Fibroblast of villous mesenchyme (primary cell): ENCODE measurements at regions not wholly inside any gene's neighbourhood (a gene's known extent, or its start where the extent isn't known, plus 50 kb on each side); places are given as distances from the start of the nearest gene placed in this dataset.
A peak's percentile ranks its signal among the peaks of the same experiment; 100 is the strongest.

Source experiments
- DNase-seq: peaks from one replicate; pipeline ENCODE4 v3.0.0-alpha.2; 2010; ENCODE audit warnings: low read depth
- H3K4me3 ChIP-seq: 2 replicates; pipeline ENCODE4 v1.5.1; 2011; ENCODE audit warnings: low read depth, mild to moderate bottlenecking, low read length
- TF ChIP-seq, protein P1 (sequence below): IDR thresholded peaks from 2 replicates; pipeline ENCODE4 v1.5.1; 2012; ENCODE audit warnings: low read depth, mild to moderate bottlenecking, low read length; ENCODE audit not compliant: insufficient read depth

DNA sequence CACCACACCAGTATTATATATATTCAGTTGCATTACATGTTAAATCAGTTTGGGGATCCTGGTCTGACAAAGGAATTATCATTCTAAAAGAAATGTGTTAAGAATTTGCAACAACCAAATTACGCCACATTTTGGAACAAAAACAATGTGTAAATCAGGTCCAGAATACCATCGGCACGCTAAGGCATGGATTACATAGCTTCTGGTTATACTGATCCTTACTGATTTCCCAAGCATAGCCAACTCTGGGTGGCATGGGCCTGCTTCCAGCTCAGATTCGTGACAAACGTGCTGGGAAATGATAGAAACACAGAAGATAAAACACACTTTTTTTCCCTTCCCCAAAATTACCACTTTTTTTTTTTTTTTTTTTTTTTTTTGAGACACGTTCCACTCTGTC is 660.0 kb downstream of the SORCS1 start:
- no peak overlapping the region for H3K4me3 ChIP-seq
- TF ChIP-seq, protein P1, sequence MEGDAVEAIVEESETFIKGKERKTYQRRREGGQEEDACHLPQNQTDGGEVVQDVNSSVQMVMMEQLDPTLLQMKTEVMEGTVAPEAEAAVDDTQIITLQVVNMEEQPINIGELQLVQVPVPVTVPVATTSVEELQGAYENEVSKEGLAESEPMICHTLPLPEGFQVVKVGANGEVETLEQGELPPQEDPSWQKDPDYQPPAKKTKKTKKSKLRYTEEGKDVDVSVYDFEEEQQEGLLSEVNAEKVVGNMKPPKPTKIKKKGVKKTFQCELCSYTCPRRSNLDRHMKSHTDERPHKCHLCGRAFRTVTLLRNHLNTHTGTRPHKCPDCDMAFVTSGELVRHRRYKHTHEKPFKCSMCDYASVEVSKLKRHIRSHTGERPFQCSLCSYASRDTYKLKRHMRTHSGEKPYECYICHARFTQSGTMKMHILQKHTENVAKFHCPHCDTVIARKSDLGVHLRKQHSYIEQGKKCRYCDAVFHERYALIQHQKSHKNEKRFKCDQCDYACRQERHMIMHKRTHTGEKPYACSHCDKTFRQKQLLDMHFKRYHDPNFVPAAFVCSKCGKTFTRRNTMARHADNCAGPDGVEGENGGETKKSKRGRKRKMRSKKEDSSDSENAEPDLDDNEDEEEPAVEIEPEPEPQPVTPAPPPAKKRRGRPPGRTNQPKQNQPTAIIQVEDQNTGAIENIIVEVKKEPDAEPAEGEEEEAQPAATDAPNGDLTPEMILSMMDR = no peak
- DNase-seq = no peak

DNA sequence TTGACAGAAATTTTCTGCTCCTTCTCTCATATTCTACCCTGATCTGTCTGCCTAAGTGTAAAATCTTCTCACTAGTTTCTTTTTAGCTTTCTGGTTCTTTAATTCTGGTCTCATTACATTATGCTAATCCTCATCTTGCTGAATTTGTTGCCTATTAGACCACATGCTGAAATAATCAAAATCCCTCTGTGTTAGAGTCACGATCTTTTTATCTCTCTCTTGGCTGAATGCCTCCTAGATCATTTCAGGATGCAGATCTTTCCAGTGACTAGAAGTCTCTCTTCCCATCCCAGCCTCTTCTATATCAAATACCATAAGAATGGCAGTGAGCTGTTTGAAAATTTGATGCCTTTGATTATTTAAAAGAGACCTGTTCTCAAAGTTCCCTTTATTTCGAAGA is 661.9 kb downstream of the SORCS1 start:
- TF ChIP-seq, protein P1 = no peak
- no peak for DNase-seq
- no peak overlapping the region for H3K4me3 ChIP-seq

DNA sequence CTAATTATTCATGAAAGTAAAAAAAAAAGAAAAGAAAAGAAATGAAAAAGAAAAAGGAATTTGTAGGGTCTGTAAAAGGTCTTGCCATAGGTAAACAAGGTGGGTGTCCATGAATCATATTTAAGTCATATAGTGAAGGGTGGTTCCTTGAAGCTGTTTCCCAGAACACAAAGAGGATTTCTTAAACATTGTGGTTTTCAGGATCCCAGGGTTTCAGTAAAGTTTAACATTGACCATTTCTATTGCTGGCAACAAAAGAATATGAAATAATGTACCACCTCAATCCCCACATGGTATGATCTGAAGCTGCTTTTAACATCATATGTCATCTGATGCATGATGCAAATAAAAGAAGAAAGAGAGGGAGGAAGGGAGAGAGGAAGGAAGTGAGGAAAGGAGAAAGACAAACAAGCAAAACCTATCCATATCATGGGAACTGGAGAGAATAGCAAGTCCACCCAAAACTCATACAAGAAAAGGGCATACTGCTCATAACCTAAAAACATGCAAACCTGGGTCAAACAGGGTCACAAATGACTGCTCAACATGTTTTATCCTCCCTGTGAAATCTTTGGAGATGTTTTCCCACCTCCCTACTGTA is 663.5 kb downstream of the SORCS1 start:
- no peak for DNase-seq
- TF ChIP-seq, protein P1 = no peak

DNA sequence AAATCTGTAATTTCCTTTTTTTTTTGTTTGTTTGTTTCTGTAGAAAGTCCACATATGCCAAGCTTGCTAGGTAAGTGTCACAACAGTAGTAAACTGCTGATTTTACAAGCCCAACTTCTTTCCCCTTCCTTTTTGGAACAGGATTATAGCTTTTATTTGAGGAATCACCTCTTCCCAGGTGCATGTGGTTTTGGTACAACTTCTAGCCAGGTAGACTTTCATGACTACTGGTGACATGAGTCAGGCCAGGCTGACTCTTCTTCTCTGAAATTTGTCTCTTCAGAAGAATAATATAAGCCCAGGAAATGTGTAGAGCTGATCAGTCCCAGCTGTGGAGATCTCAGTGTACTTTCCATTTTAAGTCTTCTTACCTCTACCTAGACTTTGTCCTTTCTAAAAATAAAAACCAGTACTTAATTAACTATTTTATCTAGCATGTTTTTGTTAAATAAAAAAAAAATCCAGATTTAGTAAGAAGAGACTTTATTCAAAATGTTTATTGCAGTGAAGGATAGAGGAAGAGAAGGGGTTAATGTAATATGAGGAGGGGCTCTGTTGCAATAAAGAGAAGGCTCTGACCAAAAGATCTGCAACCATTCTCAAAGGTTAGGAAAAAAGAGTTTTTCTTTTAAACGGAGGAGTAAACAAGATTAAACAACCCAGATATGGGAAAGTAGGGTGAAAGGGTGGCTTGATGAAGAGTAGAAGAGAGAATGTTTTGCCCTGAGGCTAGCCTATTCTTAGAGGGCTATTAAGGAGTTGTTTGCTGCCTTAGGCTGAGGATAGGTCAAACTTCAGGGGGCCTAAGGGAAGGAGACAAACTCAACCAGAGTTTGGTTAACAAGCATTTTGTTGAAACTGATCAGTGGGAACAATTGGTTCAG is 664.2 kb downstream of the SORCS1 start:
- DNase-seq = peak; percentile 25
- TF ChIP-seq, protein P1 = no peak
- H3K4me3 ChIP-seq = no peak overlapping the region

More for the DNA sequence above, 663.5 kb downstream of the SORCS1 start:
- H3K4me3 ChIP-seq = no peak overlapping the region

DNA sequence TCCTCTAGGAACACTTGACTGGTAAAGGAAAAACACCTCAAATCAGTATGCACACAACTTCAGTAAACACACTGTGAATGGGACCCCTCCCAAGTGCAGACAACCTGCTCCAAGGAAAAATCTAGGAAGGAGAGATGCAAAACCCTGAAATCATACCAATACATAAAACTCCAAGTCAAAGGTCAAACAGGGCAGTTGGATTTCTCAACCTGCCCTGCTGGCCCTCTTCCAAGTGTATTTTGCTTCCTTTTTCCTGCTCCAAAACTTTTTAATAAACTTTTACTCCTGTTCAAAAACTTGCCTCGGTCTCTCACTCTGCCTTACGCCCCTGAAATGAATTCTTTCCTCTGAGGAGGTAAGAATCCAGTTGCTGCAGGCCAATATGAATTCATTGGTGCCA is 665.1 kb downstream of the SORCS1 start:
- no peak overlapping the region for H3K4me3 ChIP-seq
- no peak for DNase-seq
- TF ChIP-seq, protein P1 = no peak

DNA sequence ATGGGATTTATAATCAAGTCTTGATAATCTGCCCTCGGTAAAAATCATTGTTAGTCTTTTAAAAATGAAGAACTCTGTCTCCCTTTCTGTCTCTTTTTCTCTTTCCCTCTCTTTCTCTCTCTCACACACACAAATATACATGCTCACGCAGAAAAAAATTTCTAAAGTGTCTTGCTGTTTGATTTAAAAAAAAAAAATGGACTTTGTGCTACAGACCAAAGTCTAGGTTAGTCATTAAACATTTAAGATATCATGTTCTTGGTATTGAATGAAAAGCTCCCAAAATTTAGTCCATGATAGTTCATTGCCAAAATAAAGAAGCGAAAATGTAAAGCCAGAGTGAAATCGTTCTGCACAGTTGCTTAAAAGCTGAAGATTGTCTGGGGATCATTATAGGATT is 665.8 kb downstream of the SORCS1 start:
- no peak overlapping the region for H3K4me3 ChIP-seq

More for the DNA sequence above, 665.8 kb downstream of the SORCS1 start:
- TF ChIP-seq, protein P1 = no peak
- DNase-seq = no peak
